ENCODE measurements at regions not wholly inside any gene's neighbourhood (a gene's known extent, or its start where the extent isn't known, plus 50 kb on each side); places are given as distances from the start of the nearest gene placed in this dataset.

DNA sequence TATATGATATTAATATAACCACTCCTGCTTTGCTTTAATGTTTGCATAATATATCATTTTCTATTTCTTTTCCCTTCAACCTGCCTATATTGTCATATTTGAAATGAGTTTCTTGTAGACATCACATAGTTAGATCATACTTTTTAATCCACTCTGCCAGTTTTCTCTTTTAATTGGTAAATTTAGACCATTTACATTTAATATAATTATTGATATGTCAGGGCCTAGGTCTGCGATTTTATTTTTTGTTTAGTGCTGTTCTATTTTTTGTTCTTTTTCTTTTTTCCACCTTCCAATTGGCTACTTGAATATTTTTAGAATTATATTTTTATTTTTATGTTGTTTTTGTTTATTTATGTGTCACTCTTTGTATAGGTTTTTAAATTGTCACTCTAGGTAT is 213.3 kb downstream of the C1orf94 start:
- TF ChIP-seq, protein P1, sequence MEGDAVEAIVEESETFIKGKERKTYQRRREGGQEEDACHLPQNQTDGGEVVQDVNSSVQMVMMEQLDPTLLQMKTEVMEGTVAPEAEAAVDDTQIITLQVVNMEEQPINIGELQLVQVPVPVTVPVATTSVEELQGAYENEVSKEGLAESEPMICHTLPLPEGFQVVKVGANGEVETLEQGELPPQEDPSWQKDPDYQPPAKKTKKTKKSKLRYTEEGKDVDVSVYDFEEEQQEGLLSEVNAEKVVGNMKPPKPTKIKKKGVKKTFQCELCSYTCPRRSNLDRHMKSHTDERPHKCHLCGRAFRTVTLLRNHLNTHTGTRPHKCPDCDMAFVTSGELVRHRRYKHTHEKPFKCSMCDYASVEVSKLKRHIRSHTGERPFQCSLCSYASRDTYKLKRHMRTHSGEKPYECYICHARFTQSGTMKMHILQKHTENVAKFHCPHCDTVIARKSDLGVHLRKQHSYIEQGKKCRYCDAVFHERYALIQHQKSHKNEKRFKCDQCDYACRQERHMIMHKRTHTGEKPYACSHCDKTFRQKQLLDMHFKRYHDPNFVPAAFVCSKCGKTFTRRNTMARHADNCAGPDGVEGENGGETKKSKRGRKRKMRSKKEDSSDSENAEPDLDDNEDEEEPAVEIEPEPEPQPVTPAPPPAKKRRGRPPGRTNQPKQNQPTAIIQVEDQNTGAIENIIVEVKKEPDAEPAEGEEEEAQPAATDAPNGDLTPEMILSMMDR (IDR thresholded peaks at IDR 0.05), result no peak
- TF ChIP-seq POLR2A (IDR thresholded peaks at IDR 0.05; ENCODE audit: low read depth), result no peak

Data from esophagus muscularis mucosa (tissue), 3 donors.